LHCN-M2 (cell line): ENCODE measurements at regions not wholly inside any gene's neighbourhood (a gene's known extent, or its start where the extent isn't known, plus 50 kb on each side); places are given as distances from the start of the nearest gene placed in this dataset.
"Not testable (repeated sequence)": the region's sequence is repeated elsewhere in the genome, so short reads cannot be mapped to it uniquely, and the experiment has no call there.

Experiments used
- DNase-seq: peaks from one replicate; pipeline ENCODE4 v3.0.0-alpha.2; 2012; ENCODE audit warnings: low read depth

GRCh38 chr15:31669158-31669908 is 342.7 kb downstream of the KLF13 start:
- not testable (repeated sequence) for DNase-seq

GRCh38 chr15:31673263-31673662 is 346.6 kb downstream of the KLF13 start:
- DNase-seq, result not testable (repeated sequence)

DNA sequence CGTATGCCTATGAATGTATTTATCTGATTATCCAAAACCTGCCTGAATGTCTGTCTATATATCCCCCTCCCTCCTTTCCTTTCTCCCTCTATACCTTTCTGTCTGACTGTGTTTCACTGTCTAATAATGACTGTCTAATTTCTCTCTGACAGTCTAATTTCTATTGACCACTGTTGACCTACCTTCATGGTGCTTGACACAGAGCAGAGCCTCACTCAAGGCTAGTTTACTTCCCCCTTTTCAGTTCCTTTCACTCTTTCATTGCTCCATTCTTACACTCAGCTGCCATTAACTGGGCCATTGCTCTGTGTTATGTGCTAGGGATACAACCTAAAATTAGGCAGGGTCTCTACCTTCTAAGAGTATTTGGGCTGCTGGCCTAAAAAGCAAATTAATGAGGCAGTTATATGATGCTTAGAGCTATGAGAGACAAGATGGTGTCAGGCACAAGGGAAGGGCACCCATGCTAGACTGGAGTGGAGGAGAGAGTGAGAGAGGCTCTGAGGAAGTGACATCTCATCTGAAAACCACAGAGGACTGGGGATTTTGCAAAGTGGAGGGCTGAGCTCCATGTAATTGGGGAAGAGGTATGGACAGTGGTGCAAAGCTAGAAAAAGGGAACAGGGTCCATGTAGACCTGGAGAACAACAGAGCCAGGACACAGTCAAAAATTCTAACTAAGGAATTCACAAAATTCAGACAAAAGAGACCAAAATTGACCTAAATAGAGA is 348.6 kb upstream of the CHRNA7 start:
- not testable (repeated sequence) for DNase-seq

DNA sequence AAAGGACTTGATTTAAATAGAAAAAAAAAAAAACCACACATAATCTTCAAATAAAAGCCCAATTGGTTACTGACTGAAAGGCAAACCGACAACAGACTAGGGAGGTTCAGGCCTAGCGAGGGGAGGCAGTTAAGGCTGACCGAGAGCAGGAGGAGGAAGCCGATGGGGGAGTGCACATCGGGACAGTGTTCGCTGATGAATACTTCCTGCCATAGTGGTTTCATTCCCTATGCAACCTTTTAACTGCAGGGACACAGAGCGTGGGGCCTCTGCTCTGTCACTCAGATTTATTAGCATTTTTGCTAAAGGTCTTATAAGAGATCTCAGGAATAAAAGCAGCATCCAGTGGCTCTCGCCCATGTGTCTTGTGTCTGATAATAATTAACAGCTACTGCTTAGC is 343.2 kb upstream of the CHRNA7 start:
- not testable (repeated sequence) for DNase-seq

- DNase-seq, result not testable (repeated sequence)
Observed at GRCh38 chr15:31696509-31696908, 333.8 kb upstream of the CHRNA7 start.

DNA sequence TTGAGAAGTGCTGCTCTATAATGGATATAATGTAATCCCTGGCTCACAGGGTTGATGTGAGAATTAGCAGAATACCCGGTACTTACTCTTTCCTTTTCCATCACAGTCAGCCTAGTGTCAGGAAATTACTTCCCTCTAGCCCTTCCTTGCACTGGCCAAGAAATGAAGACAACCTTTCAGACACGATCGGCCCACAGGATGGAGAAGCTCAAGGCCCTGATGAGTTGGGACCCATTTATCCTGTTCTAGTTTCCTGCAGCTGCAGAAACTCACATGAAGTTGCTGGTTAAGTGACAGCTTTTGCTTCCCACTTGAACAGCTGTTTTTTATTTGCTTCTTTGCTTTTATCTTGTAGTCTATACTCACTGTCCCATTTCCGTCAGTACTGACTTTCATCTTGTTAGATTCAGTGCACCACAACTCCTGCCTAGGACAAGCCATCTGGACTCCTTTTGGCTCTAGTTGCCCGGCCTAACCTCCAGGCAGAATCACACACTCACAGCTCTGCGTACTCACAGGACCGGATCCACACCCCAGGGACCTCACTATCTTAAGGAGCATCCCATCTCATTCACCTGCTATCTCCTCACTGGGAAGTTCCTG is 325.1 kb upstream of the CHRNA7 start:
- not testable (repeated sequence) for DNase-seq

GRCh38 chr15:31707944-31708702 is 322.2 kb upstream of the CHRNA7 start:
- DNase-seq, result not testable (repeated sequence)

DNA sequence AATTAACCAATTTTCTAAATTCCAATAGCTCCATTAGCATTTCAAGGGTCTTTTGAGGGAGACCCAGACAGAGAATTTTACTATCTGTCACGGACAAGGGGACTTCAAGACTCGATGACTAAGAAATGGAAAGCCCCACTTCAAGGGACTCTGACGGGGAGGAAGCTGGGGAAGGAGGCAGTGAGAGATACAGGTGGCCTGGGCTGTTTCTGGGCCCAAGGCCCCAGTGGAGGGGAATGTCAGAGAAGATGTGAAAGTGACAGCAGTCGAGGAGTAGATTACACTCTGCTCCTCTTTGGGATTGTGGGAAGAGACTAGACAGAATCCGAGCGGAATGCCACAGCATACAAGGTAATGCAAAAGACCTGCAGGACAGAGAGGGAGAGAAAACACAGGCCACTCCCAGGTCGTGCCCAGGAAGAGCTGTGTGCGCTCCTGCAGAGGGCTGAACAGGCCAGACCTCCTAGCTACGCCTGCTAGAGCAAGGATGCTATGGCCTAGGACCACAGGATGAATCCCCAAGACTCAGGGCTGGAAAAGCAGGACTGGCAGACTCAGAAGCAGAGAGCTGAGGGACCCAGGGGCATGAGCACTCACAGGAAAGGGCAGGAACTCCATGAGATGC is 321.5 kb upstream of the CHRNA7 start:
- DNase-seq, result not testable (repeated sequence)

- not testable (repeated sequence) for DNase-seq
Observed at GRCh38 chr15:31709479-31709878, 320.8 kb upstream of the CHRNA7 start.

DNA sequence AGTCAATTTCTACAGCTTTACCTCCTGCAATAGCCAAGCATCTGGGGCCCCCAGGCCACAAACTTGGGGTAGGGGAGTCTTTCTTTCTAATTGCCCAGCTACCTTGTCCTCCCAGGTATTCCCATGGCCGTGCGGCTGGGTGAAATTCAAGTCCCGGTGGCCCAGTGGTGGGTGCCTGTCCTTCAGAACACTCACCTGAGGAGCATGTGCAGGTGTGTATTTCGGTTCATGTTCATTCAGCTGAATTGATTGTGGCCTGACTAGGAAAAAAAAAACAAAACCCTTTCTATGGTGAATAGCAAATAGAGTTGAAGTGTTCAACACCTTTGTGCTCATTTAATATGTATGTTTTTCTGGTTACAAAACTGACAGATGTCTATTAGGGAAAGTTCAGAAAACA is 319.5 kb upstream of the CHRNA7 start:
- DNase-seq, result not testable (repeated sequence)

GRCh38 chr15:31715208-31715607 is 315.1 kb upstream of the CHRNA7 start:
- DNase-seq, result not testable (repeated sequence)

DNA sequence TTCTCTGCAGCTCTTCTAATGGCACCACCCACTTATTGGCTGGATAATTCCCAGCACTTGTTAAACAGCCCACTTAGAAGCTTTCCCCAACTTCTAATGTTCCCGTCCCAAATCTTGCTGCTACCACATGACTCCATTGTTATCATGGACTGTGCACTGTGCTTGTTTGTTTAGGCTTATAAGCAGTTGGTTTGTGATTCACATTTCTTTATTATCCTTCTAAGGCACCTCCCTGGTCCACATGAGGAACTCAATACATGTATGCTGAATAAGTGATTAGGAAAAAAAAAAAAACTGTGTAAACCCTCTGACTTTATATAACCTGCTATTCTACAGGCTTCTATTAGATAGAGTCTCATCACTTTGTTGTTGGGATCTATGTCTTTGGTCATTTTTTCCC is 311.7 kb upstream of the CHRNA7 start:
- not testable (repeated sequence) for DNase-seq

DNA sequence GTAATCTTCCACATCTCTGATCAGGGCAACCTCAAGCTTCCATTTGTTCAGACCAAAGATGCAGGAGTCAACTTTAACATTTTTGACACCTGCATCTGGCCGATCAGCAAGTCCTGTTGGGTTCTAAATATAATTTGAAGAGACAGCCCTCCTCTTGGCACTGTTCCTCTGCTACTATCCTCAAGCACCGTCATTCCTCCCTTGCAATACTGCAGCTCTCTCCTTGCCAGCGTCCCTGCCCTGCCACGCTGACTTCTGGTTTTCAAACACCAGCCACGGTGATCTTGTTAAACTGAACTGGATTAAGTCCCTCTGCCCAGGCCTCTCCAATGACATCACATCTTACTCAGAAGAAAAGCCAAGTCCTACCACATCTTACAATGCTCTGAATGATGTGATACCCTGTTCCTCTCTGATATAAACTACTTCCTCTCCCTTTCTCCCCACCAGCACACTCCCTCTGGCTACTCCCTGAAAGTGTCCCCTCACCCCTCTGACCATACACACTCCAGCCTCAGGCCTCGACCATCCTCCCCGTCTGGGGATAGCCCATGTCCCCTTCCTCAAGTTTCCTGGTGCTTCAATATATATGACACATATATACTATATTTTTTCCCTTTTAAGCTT is 310.8 kb upstream of the CHRNA7 start:
- DNase-seq, result not testable (repeated sequence)

- DNase-seq, result not testable (repeated sequence)
Observed at GRCh38 chr15:31723019-31723418, 307.3 kb upstream of the CHRNA7 start.

GRCh38 chr15:31724903-31725302 is 305.4 kb upstream of the CHRNA7 start:
- not testable (repeated sequence) for DNase-seq

DNA sequence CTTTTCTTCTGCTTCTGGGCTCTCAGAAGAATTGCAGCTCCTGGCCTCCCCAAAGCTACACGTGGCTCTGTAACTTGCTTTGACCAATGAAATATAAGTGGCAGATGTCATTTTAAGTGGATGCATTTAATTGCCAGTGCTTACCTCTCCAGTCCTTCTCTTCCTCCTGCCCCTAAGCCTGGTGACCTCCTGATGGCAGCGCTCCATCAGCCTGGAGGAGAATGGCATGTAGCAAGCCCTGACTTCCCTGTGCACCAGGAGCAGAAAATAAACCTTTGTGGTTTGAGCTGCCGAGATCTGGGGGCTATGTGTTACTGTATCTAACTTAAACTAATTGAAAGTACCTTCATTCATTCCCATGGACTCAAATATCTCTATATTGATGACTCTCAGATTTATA is 304.7 kb upstream of the CHRNA7 start:
- DNase-seq, result not testable (repeated sequence)

- DNase-seq, result no peak
Observed at GRCh38 chr15:31727612-31728011, 302.7 kb upstream of the CHRNA7 start.

DNA sequence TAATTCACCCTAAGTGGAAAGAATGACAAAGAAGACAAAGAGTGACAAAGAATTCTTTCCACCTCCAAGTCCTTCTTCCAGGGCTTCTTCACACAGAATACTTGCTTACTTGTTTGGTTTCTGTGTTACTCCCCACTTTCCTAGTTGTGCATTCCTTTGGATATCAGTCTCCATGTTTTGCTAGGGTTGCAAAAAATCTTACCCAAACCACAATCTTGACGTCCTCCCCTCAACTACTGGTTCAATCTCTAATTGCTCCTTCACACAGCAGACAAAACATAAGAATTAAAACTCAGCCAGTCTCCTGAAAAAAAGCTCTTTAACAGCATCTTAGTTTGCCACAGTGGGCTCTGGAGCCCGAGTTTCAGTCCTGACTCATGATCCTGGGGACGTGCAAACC is 297.6 kb upstream of the CHRNA7 start:
- DNase-seq, result no peak

- DNase-seq, result no peak
Observed at GRCh38 chr15:31733424-31733823, 296.9 kb upstream of the CHRNA7 start.

DNA sequence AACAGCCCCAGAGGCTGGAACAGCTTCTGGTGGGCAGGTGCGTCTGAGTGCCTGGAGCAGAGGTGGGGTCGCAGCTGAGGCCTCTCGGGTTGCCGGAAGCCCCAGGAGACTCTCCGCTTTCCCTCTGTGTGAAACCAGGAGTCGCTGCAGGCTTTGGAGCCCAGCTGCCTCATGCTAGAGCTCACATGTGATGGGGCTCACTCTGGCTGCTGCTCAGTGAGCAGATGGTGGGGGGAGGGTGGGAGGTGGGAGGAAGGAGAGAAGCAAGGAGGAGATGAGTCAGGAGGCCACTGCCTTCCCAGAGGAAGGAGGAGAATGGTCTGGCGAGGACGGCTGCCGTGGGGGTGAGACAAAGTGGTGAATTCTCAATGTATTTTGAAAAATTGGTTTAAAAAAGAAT is 290.1 kb upstream of the CHRNA7 start:
- DNase-seq, result no peak

- no peak for DNase-seq
Observed at GRCh38 chr15:31745841-31746240, 284.5 kb upstream of the CHRNA7 start.
